NCI-H2171 (cell line): ENCODE measurements at regions not wholly inside any gene's neighbourhood (a gene's known extent, or its start where the extent isn't known, plus 50 kb on each side); places are given as distances from the start of the nearest gene placed in this dataset.
"Not testable (repeated sequence)": the region's sequence is repeated elsewhere in the genome, so short reads cannot be mapped to it uniquely, and the experiment has no call there.

Experiments
- DNase-seq: peaks from one replicate; lab custom pipeline; 2025; lab: John Stamatoyannopoulos, UW

GRCh38 chr15:20289538-20290103 lies 252.0 kb downstream of the GOLGA6L6 start:
- DNase-seq: not testable (repeated sequence)

DNA sequence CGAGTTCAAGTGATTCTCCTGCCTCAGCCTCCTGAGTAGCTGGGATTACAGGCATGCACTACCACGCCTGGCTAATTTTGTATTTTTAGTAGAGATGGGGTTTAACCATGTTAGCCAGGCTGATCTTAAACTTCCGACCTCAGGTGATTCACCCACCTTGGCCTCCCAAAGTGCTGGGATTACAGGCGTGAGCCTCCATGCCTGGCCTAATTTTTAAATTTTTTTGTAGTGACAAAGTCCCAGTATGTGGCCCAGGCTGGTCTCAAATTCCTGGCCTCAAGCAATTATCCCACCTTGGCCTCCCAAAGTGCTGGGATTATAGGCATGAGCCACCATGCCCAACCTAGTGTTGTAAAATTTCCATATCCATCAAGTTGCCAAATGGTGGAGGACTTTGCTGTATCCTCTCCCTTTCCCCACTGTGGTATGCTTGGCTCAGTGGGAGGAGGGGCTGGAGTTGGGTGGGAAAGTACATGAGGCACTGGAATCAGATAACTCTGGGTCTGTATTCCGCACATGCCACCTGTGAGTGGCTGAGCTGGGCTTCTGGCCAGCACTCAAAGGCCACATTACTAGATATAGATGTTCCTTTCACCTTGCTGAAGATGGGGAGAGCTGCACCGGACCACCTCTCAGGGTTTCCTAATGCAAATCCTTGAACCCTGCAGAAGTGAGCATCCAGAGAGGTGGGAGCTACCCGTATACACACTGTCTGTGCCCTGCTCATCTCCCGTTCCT lies 252.6 kb downstream of the GOLGA6L6 start:
- DNase-seq: not testable (repeated sequence)

- not testable (repeated sequence) for DNase-seq
Observed at GRCh38 chr15:20286559-20286958, 255.0 kb downstream of the GOLGA6L6 start.

- not testable (repeated sequence) for DNase-seq
Observed at GRCh38 chr15:20285696-20286300, 255.8 kb downstream of the GOLGA6L6 start.

GRCh38 chr15:20284891-20285535 lies 256.6 kb downstream of the GOLGA6L6 start:
- not testable (repeated sequence) for DNase-seq

DNA sequence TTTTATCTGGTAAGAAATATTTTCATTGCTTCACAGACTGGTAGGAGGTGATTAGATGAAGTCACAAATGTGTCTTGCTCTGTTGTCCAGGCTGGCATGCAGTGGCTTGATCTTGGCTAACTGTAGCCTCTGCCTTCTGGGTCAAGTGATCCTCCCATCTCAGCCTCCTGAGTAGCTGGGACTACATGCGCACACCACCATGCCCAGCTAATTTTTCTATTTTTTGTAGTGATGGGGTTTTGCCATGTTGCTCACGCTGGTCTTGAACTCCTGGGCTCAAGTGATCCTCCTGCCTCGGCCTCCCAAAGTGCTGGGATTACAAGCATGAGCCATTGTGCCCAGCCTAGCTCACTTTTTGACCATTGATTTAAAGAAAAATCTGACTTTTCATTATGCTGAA lies 257.9 kb downstream of the GOLGA6L6 start:
- DNase-seq: not testable (repeated sequence)

- DNase-seq: not testable (repeated sequence)
Observed at GRCh38 chr15:20282491-20282943, 259.1 kb downstream of the GOLGA6L6 start.

- DNase-seq: not testable (repeated sequence)
Observed at GRCh38 chr15:20281567-20282275, 259.9 kb downstream of the GOLGA6L6 start.

DNA sequence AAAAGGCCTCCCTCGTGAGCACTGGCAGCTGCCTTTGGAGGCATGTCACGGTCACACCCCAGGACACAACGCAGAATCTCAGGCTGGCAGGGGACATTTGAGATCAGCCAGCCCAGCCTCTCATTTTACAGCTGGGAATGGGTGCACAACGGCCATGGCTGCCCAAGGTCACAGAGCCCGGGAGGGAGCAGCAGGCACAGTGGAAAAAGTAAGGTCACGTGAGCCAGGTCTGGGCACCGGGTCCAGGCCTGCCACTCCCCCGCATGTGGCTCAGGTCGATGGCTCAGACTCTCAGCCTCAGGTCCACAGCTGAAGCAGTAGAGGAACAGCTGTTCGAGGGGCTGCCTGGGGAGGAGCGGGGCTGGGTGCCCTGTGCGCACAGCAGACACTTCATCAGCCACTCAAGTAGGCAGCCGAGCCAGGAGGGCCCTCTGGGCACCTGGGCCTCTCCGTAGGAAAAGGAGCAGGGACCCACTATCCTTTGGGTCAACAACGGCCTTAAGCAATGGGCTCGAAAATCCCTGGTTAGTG lies 260.6 kb downstream of the GOLGA6L6 start:
- DNase-seq: no peak

- not testable (repeated sequence) for DNase-seq
Observed at GRCh38 chr15:20280141-20280932, 261.3 kb downstream of the GOLGA6L6 start.

- DNase-seq: not testable (repeated sequence)
Observed at GRCh38 chr15:20279056-20279455, 262.5 kb downstream of the GOLGA6L6 start.

GRCh38 chr15:20278376-20278775 lies 263.2 kb downstream of the GOLGA6L6 start:
- DNase-seq: not testable (repeated sequence)

DNA sequence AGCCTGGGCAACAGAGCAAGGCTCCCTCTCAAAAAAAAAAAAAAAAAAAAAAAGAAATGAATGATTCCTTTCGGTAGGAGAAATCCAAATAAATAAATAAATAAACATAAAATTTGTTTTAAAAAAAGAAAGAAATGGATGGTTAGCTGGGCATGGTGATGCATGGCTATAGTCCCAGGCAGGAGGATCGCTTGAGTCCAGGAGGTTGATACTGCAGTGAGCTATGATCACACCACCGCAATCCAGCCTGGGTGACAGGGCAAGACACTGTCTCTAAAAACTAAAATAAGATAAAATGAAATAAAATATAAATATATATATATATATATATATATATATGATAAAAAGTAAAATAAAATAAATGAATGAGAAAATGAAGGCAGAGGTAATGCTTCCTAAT lies 264.1 kb downstream of the GOLGA6L6 start:
- not testable (repeated sequence) for DNase-seq

DNA sequence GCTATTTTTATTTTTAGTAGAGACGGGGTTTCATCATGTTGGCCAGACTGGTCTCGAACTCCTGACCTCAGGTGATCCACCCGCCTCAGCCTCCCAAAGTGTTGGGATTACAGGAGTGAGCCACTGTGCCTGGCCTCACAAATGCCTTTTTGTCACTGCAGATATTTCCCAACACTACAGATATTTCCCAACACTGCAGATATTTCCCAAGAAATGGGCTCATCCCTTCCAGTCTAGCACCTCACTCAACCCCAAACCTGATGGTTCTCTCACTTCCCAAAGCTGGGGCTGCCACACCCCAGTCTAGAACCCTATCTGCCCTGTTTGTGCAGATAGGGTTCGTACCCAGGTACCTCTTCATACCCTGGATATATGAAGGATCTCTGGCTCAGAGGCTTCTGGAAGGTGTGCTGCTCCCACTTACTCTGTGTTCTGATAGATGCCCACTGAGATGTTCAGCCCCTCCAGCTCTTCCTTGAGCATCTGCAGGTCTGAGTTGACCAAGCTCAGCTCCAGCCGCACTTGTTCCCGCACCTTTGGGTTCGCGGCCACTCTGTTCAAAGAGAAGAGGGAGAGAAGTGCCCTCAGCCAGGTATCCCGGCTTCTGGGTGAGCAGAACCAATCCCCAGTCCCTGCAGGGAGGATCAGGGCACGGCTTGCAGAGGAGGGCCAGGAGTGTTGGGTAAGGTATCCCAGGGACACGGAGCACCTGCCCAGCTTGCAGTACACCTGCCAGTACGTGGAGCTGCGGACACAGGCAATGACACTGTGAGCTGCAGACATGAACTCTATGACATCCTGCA lies 265.1 kb downstream of the GOLGA6L6 start:
- DNase-seq: not testable (repeated sequence)

DNA sequence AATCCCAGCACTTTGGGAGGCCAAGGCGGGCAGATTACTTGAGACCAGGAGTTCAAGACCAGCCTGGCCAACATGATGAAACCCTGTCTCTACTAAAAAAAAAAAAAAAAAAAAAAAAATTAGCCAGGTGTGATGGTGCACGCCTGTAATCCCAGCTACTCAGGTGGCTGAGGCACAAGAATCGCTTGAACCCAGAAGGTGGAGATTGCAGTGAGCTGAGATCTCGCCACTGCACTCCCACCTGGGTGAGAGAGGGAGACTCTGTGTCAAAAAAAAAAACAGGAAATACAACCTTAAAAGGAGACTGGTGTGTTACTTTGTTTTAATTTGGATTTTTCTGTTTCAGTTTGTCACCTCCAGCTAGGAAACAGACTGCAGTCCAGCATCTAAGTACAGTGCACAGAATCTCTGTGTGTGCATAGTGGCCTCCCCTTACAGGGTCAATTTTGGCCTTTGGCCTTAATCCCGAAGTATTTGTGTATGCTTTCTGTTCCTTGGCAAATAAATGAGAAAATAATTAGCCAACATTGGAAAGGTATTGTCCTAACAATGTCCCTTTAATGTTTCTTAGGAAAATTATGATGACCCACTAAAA lies 266.1 kb downstream of the GOLGA6L6 start:
- not testable (repeated sequence) for DNase-seq

DNA sequence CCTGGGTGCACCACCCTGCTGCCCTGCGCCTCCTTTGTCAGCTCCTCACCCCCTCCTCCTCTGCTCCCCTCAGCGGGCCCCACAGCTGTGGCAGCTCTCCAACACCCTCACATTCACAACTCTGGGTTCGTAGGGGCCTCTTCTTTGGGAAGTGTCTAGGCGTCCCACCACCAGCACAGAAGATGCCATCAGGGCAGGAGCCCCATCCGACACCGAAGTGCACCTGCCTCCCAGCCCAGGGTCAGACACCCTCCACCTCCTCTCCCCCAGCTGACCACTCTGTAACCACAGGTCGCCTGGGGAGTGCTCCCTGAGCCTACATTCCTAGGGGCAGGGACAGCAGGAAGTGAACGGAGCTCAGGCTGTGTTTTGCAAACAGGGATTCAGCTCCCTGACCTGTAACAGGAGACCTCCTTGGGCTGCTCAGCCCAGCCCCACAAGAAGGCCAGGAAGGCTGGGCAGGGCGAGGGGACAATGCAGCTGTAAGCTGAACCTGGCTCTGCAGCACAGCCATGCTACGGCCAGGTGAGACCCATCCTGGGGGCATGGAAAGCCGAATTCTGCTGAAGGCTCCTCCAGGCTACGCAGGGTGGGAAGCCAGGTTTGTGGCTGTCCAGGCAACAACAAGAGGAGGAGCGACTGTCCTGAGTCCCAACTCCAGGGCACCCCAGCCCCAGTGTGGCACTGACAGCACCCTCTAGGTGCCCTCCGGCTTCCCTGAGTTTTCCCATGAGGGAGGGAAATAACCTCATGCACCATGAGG lies 269.0 kb downstream of the GOLGA6L6 start:
- DNase-seq: no peak

DNA sequence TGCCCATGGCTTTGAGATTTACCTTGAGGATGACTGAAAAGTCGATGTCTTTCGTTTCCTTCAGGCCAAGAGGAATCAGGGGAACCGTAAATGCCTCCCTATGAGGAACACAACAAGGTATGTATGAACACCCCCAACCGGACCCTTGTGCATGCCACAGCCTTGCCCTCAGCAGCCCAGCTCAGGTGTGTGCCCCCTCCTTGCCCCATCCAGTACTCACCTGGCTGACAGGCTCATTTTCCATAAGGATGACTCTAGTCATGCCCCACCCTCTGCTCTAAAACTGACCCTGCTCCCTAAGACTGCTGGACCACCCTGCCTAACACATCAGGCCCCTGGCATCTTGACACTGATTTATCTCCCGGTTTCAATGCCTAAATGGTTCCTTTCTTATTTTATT lies 270.0 kb downstream of the GOLGA6L6 start:
- no peak for DNase-seq

DNA sequence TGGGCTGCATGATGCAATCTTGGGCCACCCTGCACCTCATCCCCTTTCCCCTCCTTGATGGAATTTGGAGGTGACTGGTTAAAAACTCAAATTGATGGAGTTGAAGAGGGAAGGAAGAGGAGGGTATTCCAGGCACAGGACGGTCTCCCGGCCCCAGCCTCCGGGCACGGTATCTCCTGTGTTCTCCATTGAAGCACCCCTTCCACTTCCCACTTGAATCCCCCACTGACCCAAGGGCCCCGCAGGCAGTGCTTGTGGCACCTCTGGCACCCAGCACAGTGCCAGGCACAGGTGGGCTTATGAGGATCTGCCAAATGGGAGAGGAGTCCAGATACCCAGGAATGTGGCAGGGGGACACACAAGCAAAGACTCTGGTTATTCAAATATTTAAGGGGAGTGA lies 271.6 kb downstream of the GOLGA6L6 start:
- DNase-seq: not testable (repeated sequence)

- DNase-seq: not testable (repeated sequence)
Observed at GRCh38 chr15:20267996-20268395, 273.6 kb downstream of the GOLGA6L6 start.
